ENCODE measurements at regions not wholly inside any gene's neighbourhood (a gene's known extent, or its start where the extent isn't known, plus 50 kb on each side); places are given as distances from the start of the nearest gene placed in this dataset.

DNA sequence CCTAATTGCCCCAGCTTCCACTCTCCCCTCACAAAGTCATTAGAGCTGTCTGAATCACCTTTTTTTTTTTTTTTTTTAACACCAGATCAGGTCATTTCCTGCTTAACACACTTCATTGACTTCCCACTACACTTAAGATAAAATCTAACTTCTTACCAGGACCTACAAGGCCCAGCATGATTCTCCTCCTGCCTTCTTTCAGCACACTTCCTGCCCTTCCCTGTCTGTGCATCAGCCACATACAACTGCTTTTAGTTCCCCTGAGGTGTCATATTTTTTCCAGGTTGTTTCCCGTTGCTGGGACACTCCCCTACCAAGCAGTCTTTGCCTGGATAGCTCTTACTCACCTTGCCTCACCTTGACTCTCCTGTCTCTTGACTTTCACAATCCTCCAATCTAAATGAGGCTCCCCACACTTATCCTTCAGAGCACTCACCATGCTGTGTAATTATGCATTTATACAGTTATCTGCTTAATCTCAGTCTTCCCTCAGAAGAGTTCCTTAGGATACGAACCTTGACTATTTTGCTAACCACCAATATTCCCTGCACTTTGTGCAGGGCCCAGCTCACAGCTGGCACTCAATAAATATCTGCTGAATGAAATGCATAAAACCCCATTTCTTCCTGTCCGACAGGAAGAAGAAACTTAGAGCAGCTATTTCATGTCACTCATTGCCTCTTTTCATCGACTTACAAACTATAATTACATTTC lies 96.6 kb upstream of the AKIP1 start:
- intact Hi-C loops (cut with DNase I): loop anchor here (10.0 kb wide), 1 partner anchor 120 kb away; no protein-coding TSS in a partner anchor
- Histone ChIP-seq H3K27me3 (no peaks in the 10 kb centered on the region), H3K9me3 (no peaks in the 10 kb centered on the region), H3K27ac (peak overlapping the region; percentile 57 to 95 (median 81)), H3K4me1 (peaks cover 29 to 57% (median 34%) of the 10 kb centered on the region in 3 donors), H3K4me3 (no peak overlapping the region), H3K36me3 (no peaks in the 10 kb centered on the region)
- no peak for DNase-seq
- TF ChIP-seq POLR2A (IDR thresholded peaks at IDR 0.05): no peak
- TF ChIP-seq, protein P1, sequence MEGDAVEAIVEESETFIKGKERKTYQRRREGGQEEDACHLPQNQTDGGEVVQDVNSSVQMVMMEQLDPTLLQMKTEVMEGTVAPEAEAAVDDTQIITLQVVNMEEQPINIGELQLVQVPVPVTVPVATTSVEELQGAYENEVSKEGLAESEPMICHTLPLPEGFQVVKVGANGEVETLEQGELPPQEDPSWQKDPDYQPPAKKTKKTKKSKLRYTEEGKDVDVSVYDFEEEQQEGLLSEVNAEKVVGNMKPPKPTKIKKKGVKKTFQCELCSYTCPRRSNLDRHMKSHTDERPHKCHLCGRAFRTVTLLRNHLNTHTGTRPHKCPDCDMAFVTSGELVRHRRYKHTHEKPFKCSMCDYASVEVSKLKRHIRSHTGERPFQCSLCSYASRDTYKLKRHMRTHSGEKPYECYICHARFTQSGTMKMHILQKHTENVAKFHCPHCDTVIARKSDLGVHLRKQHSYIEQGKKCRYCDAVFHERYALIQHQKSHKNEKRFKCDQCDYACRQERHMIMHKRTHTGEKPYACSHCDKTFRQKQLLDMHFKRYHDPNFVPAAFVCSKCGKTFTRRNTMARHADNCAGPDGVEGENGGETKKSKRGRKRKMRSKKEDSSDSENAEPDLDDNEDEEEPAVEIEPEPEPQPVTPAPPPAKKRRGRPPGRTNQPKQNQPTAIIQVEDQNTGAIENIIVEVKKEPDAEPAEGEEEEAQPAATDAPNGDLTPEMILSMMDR (IDR thresholded peaks at IDR 0.05): no peak
- WGBS, 2 donors: 29% methylated on average over 4 of the region's 4 CpGs

DNA sequence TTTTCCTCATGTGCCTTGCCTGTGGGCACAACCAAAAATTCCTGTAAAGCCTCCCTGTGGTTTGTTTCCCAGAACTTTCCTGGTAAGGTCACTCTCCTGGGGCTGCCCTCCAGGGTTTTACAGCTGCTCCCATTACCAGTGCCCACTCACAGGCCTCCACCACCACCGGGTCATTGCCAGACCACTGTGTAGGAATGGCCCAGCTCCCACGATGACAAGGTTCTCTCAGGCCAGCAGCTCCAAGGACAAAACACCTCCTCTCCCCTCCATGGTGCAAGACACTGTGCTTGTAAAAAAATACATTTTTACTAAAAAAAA lies 96.1 kb upstream of the AKIP1 start:
- peak overlapping the region in 2 of 4 donors; percentile 0 to 95 for H3K27ac ChIP-seq
- H3K36me3 ChIP-seq: no peaks in the 10 kb centered on the region
- no peak overlapping the region for H3K4me3 ChIP-seq
- no peaks in the 10 kb centered on the region for H3K27me3 ChIP-seq
- intact Hi-C loops (cut with DNase I): loop anchor here (10.0 kb wide), 1 partner anchor 120 kb away; no protein-coding TSS in a partner anchor
- peaks cover 24 to 52% (median 34%) of the 10 kb centered on the region in 3 donors for H3K4me1 ChIP-seq
- WGBS, 2 donors: 44 to 88% methylated on average over 1 to 2 of the region's 2 CpGs
- no peak for TF ChIP-seq POLR2A (IDR thresholded peaks at IDR 0.05)
- TF ChIP-seq, protein P1 (IDR thresholded peaks at IDR 0.05): no peak
- H3K9me3 ChIP-seq: no peaks in the 10 kb centered on the region
- DNase-seq: no peak

DNA sequence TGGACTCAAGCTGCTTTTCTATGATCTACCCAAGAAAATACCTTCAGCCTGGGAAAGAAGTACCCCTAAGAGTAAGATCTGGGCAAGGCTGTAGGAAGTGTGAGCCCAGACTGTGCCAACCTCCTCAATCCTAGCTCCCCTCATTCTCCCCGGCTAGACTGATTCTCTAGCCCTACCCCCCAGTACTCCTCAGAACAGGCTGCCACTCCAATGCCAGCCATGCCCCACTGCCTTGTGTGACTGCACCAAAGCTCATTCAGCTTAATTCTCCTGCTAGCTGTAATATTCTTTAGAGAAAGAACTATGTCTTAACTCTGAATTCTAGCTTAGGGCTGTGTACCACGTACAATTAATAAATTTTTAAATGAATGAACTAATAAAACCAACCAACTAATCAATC lies 92.6 kb upstream of the AKIP1 start:
- no peaks in the 10 kb centered on the region for H3K27me3 ChIP-seq
- peaks cover 6 to 16% (median 12%) of the 10 kb centered on the region in 3 donors for H3K4me1 ChIP-seq
- TF ChIP-seq POLR2A (IDR thresholded peaks at IDR 0.05): no peak
- TF ChIP-seq, protein P1 (IDR thresholded peaks at IDR 0.05): no peak
- H3K36me3 ChIP-seq: no peaks in the 10 kb centered on the region
- no peak overlapping the region for H3K4me3 ChIP-seq
- intact Hi-C loops (cut with DNase I): loop anchor here (10.0 kb wide), 1 partner anchor 124 kb away; no protein-coding TSS in a partner anchor
- H3K27ac ChIP-seq: no peak overlapping the region
- no peaks in the 10 kb centered on the region for H3K9me3 ChIP-seq
- WGBS, 2 donors: 92 to 97% methylated on average over 2 of the region's 2 CpGs
- no peak for DNase-seq

DNA sequence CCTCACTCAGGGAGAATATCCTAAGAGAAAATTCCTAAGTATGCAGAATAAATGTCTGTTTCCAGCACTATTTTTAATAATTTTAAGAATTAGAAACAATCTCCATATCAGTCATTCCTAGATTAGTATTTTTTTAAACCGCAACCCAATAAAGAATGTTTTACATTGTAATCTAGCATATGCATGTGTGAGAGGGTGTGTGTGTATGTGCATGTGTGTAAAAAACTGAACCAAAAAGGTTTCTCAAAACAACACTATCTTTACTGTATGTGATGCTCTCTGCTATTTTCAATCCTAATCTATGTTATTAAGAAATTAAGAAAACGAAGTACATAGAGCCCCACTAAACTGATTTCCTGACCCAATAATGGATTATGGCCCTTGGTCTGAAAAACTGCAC lies 90.6 kb upstream of the AKIP1 start:
- DNase-seq: no peak
- H3K36me3 ChIP-seq: no peaks in the 10 kb centered on the region
- intact Hi-C loops (cut with DNase I): no loop called here

DNA sequence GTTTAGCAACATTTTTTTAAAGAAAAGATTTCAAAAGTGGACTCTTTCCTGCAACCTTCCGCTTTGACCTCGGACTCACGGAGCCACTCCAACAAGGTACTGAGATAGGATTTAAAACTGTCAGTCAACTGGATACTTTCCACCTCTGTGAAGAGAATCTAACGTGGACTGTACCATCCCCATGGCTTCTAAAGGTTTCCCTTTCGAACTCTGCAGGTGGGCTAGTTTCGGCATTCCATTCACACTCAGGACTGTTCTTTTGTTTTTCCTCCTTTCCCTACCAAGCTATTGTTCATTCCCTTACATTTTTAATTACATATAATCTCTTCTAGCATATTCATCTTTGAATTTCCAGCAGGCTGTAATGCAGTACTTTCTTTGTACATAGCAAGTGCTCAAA lies 88.5 kb upstream of the AKIP1 start:
- Histone ChIP-seq H3K4me3 (no peak overlapping the region), H3K9me3 (no peaks in the 10 kb centered on the region), H3K27me3 (no peaks in the 10 kb centered on the region), H3K36me3 (no peaks in the 10 kb centered on the region), H3K27ac (no peak overlapping the region), H3K4me1 (peaks cover 0 to 13% (median 6%) of the 10 kb centered on the region in 3 donors)
- intact Hi-C loops (cut with DNase I): no loop called here
- DNase-seq: no peak
- 75 to 79% methylated on average over 6 of the region's 6 CpGs for WGBS, 2 donors
- no peak for TF ChIP-seq POLR2A (IDR thresholded peaks at IDR 0.05)
- TF ChIP-seq, protein P1 (IDR thresholded peaks at IDR 0.05): no peak

More for the DNA sequence above, 90.6 kb upstream of the AKIP1 start:
- TF ChIP-seq POLR2A (IDR thresholded peaks at IDR 0.05): no peak
- TF ChIP-seq, protein P1 (IDR thresholded peaks at IDR 0.05): no peak
- H3K27ac ChIP-seq: no peak overlapping the region
- H3K9me3 ChIP-seq: no peaks in the 10 kb centered on the region
- no peak overlapping the region for H3K4me3 ChIP-seq
- WGBS, 2 donors: 73 to 75% methylated on average over 2 of the region's 2 CpGs
- H3K27me3 ChIP-seq: no peaks in the 10 kb centered on the region
- no peaks in the 10 kb centered on the region for H3K4me1 ChIP-seq
